ENCODE measurements at regions not wholly inside any gene's neighbourhood (a gene's known extent, or its start where the extent isn't known, plus 50 kb on each side); places are given as distances from the start of the nearest gene placed in this dataset.

- no peak overlapping the region for H3K4me3 ChIP-seq (ENCODE audit: low read depth in 1 of 3, low read length in 3 of 3)
- no peak overlapping the region for H3K9ac ChIP-seq (ENCODE audit: low read depth in 1 of 2, low read length in 2 of 2)
- H3K27ac ChIP-seq (ENCODE audit: low read depth in 1 of 2, low read length in 2 of 2) = no peak overlapping the region
- 84% methylated on average over 13 of the region's 13 CpGs for WGBS
- H3K36me3 ChIP-seq (ENCODE audit: control insufficient read depth in 4 of 4, insufficient read depth in 3 of 4, low read depth in 1 of 4, low read length in 3 of 4) = no peaks in the 10 kb centered on the region
- TF ChIP-seq RXRA (IDR thresholded peaks at IDR 0.05) (no peak), SP1 (IDR thresholded peaks at IDR 0.05) (no peak), FOXA2 (IDR thresholded peaks at IDR 0.05) (no peak), ZBTB33 (IDR thresholded peaks at IDR 0.05) (no peak), TAF1 (conservative IDR thresholded peaks at IDR 0.05) (no peak), REST (IDR thresholded peaks at IDR 0.05) (no peak)
- no peaks in the 10 kb centered on the region for H3K9me3 ChIP-seq (ENCODE audit: control insufficient read depth in 4 of 4, low read length in 3 of 4)
- no peaks in the 10 kb centered on the region for H3K4me1 ChIP-seq (ENCODE audit: control insufficient read depth in 4 of 4, insufficient read depth in 4 of 4, low read length in 3 of 4)
- DNase-seq (ENCODE audit: low spot score) = no peak
- H3K27me3 ChIP-seq (ENCODE audit: control insufficient read depth in 4 of 4, insufficient read depth in 4 of 4, low read length in 3 of 4) = no peaks in the 10 kb centered on the region
Observed at GRCh38 chr2:128402911-128403670, 84.4 kb upstream of the HS6ST1 start.

- Histone ChIP-seq H3K9me3 (ENCODE audit: control insufficient read depth in 4 of 4, low read length in 3 of 4) (no peaks in the 10 kb centered on the region), H3K9ac (ENCODE audit: low read depth in 1 of 2, low read length in 2 of 2) (no peak overlapping the region), H3K27ac (ENCODE audit: low read depth in 1 of 2, low read length in 2 of 2) (no peak overlapping the region), H3K36me3 (ENCODE audit: control insufficient read depth in 4 of 4, insufficient read depth in 3 of 4, low read depth in 1 of 4, low read length in 3 of 4) (no peaks in the 10 kb centered on the region), H3K4me1 (ENCODE audit: control insufficient read depth in 4 of 4, insufficient read depth in 4 of 4, low read length in 3 of 4) (no peaks in the 10 kb centered on the region), H3K4me3 (ENCODE audit: low read depth in 1 of 3, low read length in 3 of 3) (no peak overlapping the region), H3K27me3 (ENCODE audit: control insufficient read depth in 4 of 4, insufficient read depth in 4 of 4, low read length in 3 of 4) (no peaks in the 10 kb centered on the region)
- TF ChIP-seq REST (IDR thresholded peaks at IDR 0.05) = no peak
- TF ChIP-seq FOXA2 (IDR thresholded peaks at IDR 0.05) = no peak
- TF ChIP-seq RAD21 (IDR thresholded peaks at IDR 0.05) = no peak
- TF ChIP-seq TAF1 (conservative IDR thresholded peaks at IDR 0.05) = no peak
- TF ChIP-seq YY1 (IDR thresholded peaks at IDR 0.05) = no peak
- TF ChIP-seq CTCF (IDR thresholded peaks at IDR 0.05; ENCODE audit: low read depth, low read length, missing input control) = no peak
- TF ChIP-seq HNF4G (IDR thresholded peaks at IDR 0.05) = no peak
- TF ChIP-seq HNF4A (conservative IDR thresholded peaks at IDR 0.05) = no peak
- TF ChIP-seq RXRA (IDR thresholded peaks at IDR 0.05) = no peak
- no peak for TF ChIP-seq EGR1 (IDR thresholded peaks at IDR 0.05; ENCODE audit: low read depth in 2 of 2)
- TF ChIP-seq FOXA1 (IDR thresholded peaks at IDR 0.05) = no peak
- 92% methylated on average over 5 of the region's 5 CpGs for WGBS
- no peak for DNase-seq (ENCODE audit: low spot score)
Observed at GRCh38 chr2:128403814-128404708, 85.4 kb upstream of the HS6ST1 start.

Measured in liver (tissue), 8 donors.